WTC11 (cell line): ENCODE measurements at regions not wholly inside any gene's neighbourhood (a gene's known extent, or its start where the extent isn't known, plus 50 kb on each side); places are given as distances from the start of the nearest gene placed in this dataset.

Experiments used
- ESRRA ChIP-seq: sonication (generic); formaldehyde crosslinking; IDR thresholded peaks from 2 replicates; pipeline ENCODE4 v1.8.1; 2022; ENCODE audit warnings: mild to moderate bottlenecking, missing genetic modification reagents, borderline replicate concordance
- JUN ChIP-seq: sonication (generic); formaldehyde crosslinking; IDR thresholded peaks from 2 replicates; pipeline ENCODE4 v1.8.0; 2023; ENCODE audit warnings: mild to moderate bottlenecking, missing genetic modification reagents
- RELA ChIP-seq: sonication (generic); formaldehyde crosslinking; IDR thresholded peaks from 2 replicates; pipeline ENCODE4 v1.8.1; 2022; ENCODE audit warnings: missing genetic modification reagents, mild to moderate bottlenecking, borderline replicate concordance
- SP1 ChIP-seq: sonication (generic); formaldehyde crosslinking; conservative IDR thresholded peaks from 2 replicates; pipeline ENCODE4 v1.8.1; 2022; ENCODE audit warnings: missing genetic modification reagents
- ZBTB21 ChIP-seq: sonication (generic); formaldehyde crosslinking; IDR thresholded peaks from 2 replicates; pipeline ENCODE4 v1.8.1; 2023; ENCODE audit warnings: mild to moderate bottlenecking, missing genetic modification reagents, borderline replicate concordance
- TF ChIP-seq, protein P1 (sequence below): fragments of 200-600 bp; IDR thresholded peaks from 2 replicates; pipeline ENCODE4 v1.8.0; 2022; ENCODE audit warnings: antibody characterized with exemption
- TF ChIP-seq, protein P2 (sequence below): fragments of 250-450 bp; sonication (Bioruptor Pico); conservative IDR thresholded peaks from 2 replicates; pipeline ENCODE4 v1.9.0; 2021; ENCODE audit warnings: mild to moderate bottlenecking

DNA sequence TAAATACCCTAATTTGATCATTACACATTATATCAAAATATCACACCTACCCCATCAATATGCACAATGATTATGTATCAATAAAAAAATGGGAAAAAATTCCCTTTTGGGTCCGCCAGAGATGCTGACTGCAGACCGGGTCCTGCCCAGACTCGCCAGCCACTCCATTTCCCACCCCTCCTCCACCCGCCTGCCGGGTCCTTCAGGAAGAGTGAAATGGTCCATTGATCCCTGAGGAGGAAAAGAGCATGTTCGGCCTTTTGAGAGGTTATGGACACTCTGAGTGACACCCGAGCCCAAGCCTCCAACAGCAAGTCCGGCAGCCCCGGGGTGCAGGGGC is 123.9 kb upstream of the ZFHX3 start:
- TF ChIP-seq, protein P1, sequence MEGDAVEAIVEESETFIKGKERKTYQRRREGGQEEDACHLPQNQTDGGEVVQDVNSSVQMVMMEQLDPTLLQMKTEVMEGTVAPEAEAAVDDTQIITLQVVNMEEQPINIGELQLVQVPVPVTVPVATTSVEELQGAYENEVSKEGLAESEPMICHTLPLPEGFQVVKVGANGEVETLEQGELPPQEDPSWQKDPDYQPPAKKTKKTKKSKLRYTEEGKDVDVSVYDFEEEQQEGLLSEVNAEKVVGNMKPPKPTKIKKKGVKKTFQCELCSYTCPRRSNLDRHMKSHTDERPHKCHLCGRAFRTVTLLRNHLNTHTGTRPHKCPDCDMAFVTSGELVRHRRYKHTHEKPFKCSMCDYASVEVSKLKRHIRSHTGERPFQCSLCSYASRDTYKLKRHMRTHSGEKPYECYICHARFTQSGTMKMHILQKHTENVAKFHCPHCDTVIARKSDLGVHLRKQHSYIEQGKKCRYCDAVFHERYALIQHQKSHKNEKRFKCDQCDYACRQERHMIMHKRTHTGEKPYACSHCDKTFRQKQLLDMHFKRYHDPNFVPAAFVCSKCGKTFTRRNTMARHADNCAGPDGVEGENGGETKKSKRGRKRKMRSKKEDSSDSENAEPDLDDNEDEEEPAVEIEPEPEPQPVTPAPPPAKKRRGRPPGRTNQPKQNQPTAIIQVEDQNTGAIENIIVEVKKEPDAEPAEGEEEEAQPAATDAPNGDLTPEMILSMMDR = no peak
- TF ChIP-seq SP1 (CRISPR knock-in tag) (no peak), RELA (CRISPR knock-in tag) (no peak), JUN (no peak), ESRRA (CRISPR knock-in tag) (no peak), ZBTB21 (no peak)
- TF ChIP-seq, protein P2, sequence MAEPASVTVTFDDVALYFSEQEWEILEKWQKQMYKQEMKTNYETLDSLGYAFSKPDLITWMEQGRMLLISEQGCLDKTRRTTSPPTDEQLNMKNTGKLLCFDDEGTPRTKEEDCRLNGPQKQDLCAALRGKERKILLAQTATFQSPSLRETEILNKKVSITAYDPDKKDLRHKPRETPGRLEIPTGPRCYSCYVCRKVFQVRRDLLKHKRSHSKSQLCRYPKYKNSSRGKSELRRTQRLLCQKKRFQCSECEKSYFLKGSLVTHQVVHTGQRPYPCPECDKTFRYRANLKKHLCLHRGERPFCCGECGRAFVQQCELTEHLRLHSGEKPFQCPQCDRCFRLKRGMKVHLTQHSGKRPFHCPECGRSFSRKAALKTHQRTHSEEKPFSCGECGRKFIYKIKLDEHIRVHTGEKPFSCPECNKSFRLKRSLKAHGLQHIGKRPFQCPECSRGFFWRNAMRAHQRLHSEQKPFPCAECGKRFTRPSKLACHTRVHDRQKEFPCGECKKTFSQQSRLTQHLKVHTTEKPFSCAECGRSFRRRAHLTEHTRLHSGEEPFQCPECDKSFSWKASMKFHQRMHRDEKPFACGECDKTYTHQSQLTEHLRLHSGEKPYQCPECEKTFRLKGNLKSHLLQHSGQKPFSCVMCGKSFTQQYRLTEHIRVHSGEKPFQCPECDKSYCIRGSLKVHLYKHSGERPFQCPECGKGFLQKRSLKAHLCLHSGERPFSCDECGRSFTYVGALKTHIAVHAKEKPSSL = no peak
